HEK293T (cell line): ENCODE measurements at regions not wholly inside any gene's neighbourhood (a gene's known extent, or its start where the extent isn't known, plus 50 kb on each side); places are given as distances from the start of the nearest gene placed in this dataset.

ENCODE experiments used
- FOXA1 ChIP-seq: fragments of 450-650 bp; IDR thresholded peaks from 2 replicates; pipeline ENCODE4 v1.6.1; 2016; ENCODE audit warnings: mild to moderate bottlenecking
- SUZ12 ChIP-seq: fragments of 450-650 bp; IDR thresholded peaks from 2 replicates; pipeline ENCODE4 v1.6.1; 2016; ENCODE audit warnings: mild to moderate bottlenecking

DNA sequence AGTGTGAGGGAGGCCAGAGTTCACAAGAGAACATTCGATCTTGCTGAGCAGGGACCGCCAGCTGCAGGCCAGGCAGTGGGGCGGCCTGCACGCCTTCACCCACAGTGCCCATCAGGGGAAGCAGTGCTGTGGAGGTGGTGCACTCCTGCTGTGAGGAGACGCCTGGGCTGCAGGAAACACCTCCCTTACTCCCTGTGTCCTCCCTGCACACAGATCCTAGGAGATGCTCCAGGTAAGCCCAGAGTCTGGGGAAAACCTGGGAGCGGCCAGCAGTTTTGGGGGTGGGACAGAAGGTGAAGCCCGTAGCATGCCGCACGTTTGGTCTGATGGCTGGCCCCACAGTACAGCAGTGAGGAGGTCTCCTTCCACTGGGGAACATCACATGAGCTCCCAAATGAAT is 180.8 kb upstream of the RAB6C start:
- TF ChIP-seq SUZ12 (no peak), FOXA1 (no peak)
